Left ventricle myocardium inferior (tissue), 1 donor: ENCODE measurements at regions not wholly inside any gene's neighbourhood (a gene's known extent, or its start where the extent isn't known, plus 50 kb on each side); places are given as distances from the start of the nearest gene placed in this dataset.

Source experiments
- DNase-seq: peaks from one replicate; pipeline ENCODE4 v3.0.0-alpha.2; 2020
- H3K27ac ChIP-seq: fragments of 200-600 bp; replicated peaks from 2 replicates; pipeline ENCODE4 v1.8.0; 2021
- H3K27me3 ChIP-seq: fragments of 200-600 bp; 2 replicates; pipeline ENCODE4 v1.8.0; 2021; ENCODE audit warnings: low read depth
- H3K36me3 ChIP-seq: fragments of 200-600 bp; 2 replicates; pipeline ENCODE4 v1.8.0; 2021
- H3K4me1 ChIP-seq: fragments of 200-600 bp; 2 replicates; pipeline ENCODE4 v1.8.0; 2021
- H3K4me3 ChIP-seq: fragments of 200-600 bp; 2 replicates; pipeline ENCODE4 v1.8.0; 2021; ENCODE audit warnings: mild to moderate bottlenecking, moderate library complexity
- H3K9me3 ChIP-seq: fragments of 200-600 bp; replicated peaks from 2 replicates; pipeline ENCODE4 v1.8.0; 2021
- CTCF ChIP-seq: fragments of 200-600 bp; IDR thresholded peaks from 2 replicates; pipeline ENCODE4 v1.8.0; 2021; ENCODE audit warnings: antibody characterized with exemption, mild to moderate bottlenecking, borderline replicate concordance
- intact Hi-C: fragments of 100-400 bp; cut with micrococcal nuclease; formaldehyde crosslinking; loops from one replicate; pipeline ENCODE4 v1.11.0; 2022
- donor health status: DM: no; HTN: yes; CAD: no; lungs with severe emphysema.

GRCh38 chr7:35581605-35582210 lies 113.2 kb downstream of the HERPUD2 start:
- Histone ChIP-seq H3K36me3 (no peaks in the 10 kb centered on the region), H3K4me1 (no peaks in the 10 kb centered on the region), H3K4me3 (no peak overlapping the region), H3K27ac (no peak overlapping the region), H3K9me3 (peaks cover 8% of the 10 kb centered on the region), H3K27me3 (no peaks in the 10 kb centered on the region)
- intact Hi-C loops = no loop called here
- TF ChIP-seq CTCF = no peak
- DNase-seq = no peak

- no peak for DNase-seq
- intact Hi-C loops = no loop called here
- no peak overlapping the region for H3K4me3 ChIP-seq
- TF ChIP-seq CTCF = no peak
- no peaks in the 10 kb centered on the region for H3K4me1 ChIP-seq
- peaks cover 8% of the 10 kb centered on the region for H3K9me3 ChIP-seq
- H3K27me3 ChIP-seq = no peaks in the 10 kb centered on the region
- no peaks in the 10 kb centered on the region for H3K36me3 ChIP-seq
- H3K27ac ChIP-seq = no peak overlapping the region
Observed at GRCh38 chr7:35576031-35576573, 118.8 kb downstream of the HERPUD2 start.

GRCh38 chr7:35571611-35572240 lies 123.2 kb downstream of the HERPUD2 start:
- DNase-seq = no peak
- intact Hi-C loops = no loop called here

GRCh38 chr7:35570937-35571336 lies 124.0 kb downstream of the HERPUD2 start:
- Histone ChIP-seq H3K4me1 (no peaks in the 10 kb centered on the region), H3K4me3 (no peak overlapping the region)

More at GRCh38 chr7:35571611-35572240, 123.2 kb downstream of the HERPUD2 start:
- Histone ChIP-seq H3K27ac (no peak overlapping the region), H3K27me3 (no peaks in the 10 kb centered on the region), H3K9me3 (no peaks in the 10 kb centered on the region), H3K4me3 (no peak overlapping the region), H3K36me3 (no peaks in the 10 kb centered on the region), H3K4me1 (no peaks in the 10 kb centered on the region)
- no peak for TF ChIP-seq CTCF

GRCh38 chr7:35565927-35566326 lies 129.0 kb downstream of the HERPUD2 start:
- Histone ChIP-seq H3K4me1 (no peaks in the 10 kb centered on the region), H3K36me3 (no peaks in the 10 kb centered on the region), H3K27me3 (no peaks in the 10 kb centered on the region), H3K27ac (no peak overlapping the region), H3K4me3 (no peak overlapping the region), H3K9me3 (peaks cover 3% of the 10 kb centered on the region)
- no peak for TF ChIP-seq CTCF
- no peak for DNase-seq
- intact Hi-C loops = no loop called here

More at GRCh38 chr7:35570937-35571336, 124.0 kb downstream of the HERPUD2 start:
- Histone ChIP-seq H3K27ac (no peak overlapping the region), H3K27me3 (no peaks in the 10 kb centered on the region), H3K9me3 (no peaks in the 10 kb centered on the region), H3K36me3 (no peaks in the 10 kb centered on the region)
- intact Hi-C loops = no loop called here
- no peak for TF ChIP-seq CTCF
- DNase-seq = no peak
